Mesenchymal stem cell (in vitro differentiated cells and primary cell): ENCODE measurements at regions not wholly inside any gene's neighbourhood (a gene's known extent, or its start where the extent isn't known, plus 50 kb on each side); places are given as distances from the start of the nearest gene placed in this dataset.

ENCODE experiments used
- DNase-seq: peaks from one replicate; pipeline ENCODE4 v3.0.0-alpha.2; 2013
- H2AFZ ChIP-seq: one replicate; pipeline ENCODE4 v1.6.1; 2013; ENCODE audit warnings: low read depth, mild to moderate bottlenecking, control low read depth, inconsistent platforms, low read length, moderate library complexity
- H2AK5ac ChIP-seq: 2 replicates; pipeline ENCODE4 v1.6.1; 2013; ENCODE audit warnings: low read length, moderate library complexity, mild to moderate bottlenecking, inconsistent platforms; ENCODE audit not compliant: severe bottlenecking
- H2BK120ac ChIP-seq: one replicate; pipeline ENCODE4 v1.6.1; 2013; ENCODE audit warnings: low read depth, mild to moderate bottlenecking, inconsistent platforms, low read length, moderate library complexity
- H2BK12ac ChIP-seq, 2 experiments: one replicate each; pipeline ENCODE4 v1.6.1; 2013; ENCODE audit warnings: inconsistent platforms in 2 of 2, low read length in 2 of 2, mild to moderate bottlenecking in 2 of 2, moderate library complexity in 2 of 2, control low read depth in 1 of 2
- H2BK15ac ChIP-seq: one replicate; pipeline ENCODE4 v1.6.1; 2013; ENCODE audit warnings: mild to moderate bottlenecking, low read depth, inconsistent platforms; ENCODE audit not compliant: poor library complexity, severe bottlenecking
- H2BK5ac ChIP-seq: 2 replicates; pipeline ENCODE4 v1.6.1; 2013; ENCODE audit warnings: low read depth, mild to moderate bottlenecking, low read length, control low read depth, inconsistent platforms; ENCODE audit not compliant: poor library complexity, severe bottlenecking
- H3K14ac ChIP-seq, 2 experiments: one replicate each; pipeline ENCODE4 v1.6.1; 2013; ENCODE audit warnings: inconsistent platforms in 2 of 2, low read length in 2 of 2, control low read depth in 1 of 2, mild to moderate bottlenecking in 1 of 2, moderate library complexity in 1 of 2
- H3K18ac ChIP-seq, 2 experiments: one replicate each; pipeline ENCODE4 v1.6.1; 2013; ENCODE audit warnings: inconsistent platforms in 2 of 2, low read length in 2 of 2, control low read depth in 1 of 2, low read depth in 1 of 2, mild to moderate bottlenecking in 1 of 2
- H3K23ac ChIP-seq, 2 experiments: one replicate each; pipeline ENCODE4 v1.6.1; 2013; ENCODE audit warnings: inconsistent platforms in 2 of 2, low read length in 2 of 2, mild to moderate bottlenecking in 2 of 2, moderate library complexity in 2 of 2, control low read depth in 1 of 2
- H3K27ac ChIP-seq: 2 replicates; pipeline ENCODE4 v1.5.1; 2013; ENCODE audit warnings: mild to moderate bottlenecking, moderate library complexity, low read length, control low read depth, inconsistent platforms; ENCODE audit not compliant: poor library complexity, severe bottlenecking
- H3K27me3 ChIP-seq, 2 experiments: 2 replicates each; pipeline versions ENCODE4 v1.6.1 to v1.7.0; 2013; ENCODE audit warnings: low read length in 2 of 2, mild to moderate bottlenecking in 2 of 2, moderate library complexity in 2 of 2, control low read depth in 1 of 2, inconsistent platforms in 1 of 2; ENCODE audit not compliant: control insufficient read depth in 1 of 2, insufficient read depth in 1 of 2
- H3K36me3 ChIP-seq, 2 experiments: 2 replicates each; pipeline versions ENCODE4 v1.6.1 to v1.7.0; 2013; ENCODE audit warnings: low read length in 2 of 2, control low read depth in 1 of 2, inconsistent platforms in 1 of 2, low read depth in 1 of 2, mild to moderate bottlenecking in 1 of 2; ENCODE audit not compliant: insufficient read depth in 2 of 2, control insufficient read depth in 1 of 2
- H3K4ac ChIP-seq, 2 experiments: one replicate each; pipeline ENCODE4 v1.6.1; 2013; ENCODE audit warnings: inconsistent platforms in 2 of 2, low read length in 2 of 2, mild to moderate bottlenecking in 2 of 2, moderate library complexity in 2 of 2, control low read depth in 1 of 2, low read depth in 1 of 2
- H3K4me1 ChIP-seq: 2 replicates; pipeline ENCODE4 v1.6.1; 2013; ENCODE audit warnings: low read depth, low read length, control low read depth; ENCODE audit not compliant: control insufficient read depth, insufficient read depth
- H3K4me2 ChIP-seq: 2 replicates; pipeline ENCODE4 v1.6.1; 2013; ENCODE audit warnings: low read length, mild to moderate bottlenecking, inconsistent platforms; ENCODE audit not compliant: poor library complexity, severe bottlenecking
- H3K4me3 ChIP-seq, 2 experiments: 2 replicates each; pipeline versions ENCODE4 v1.5.1 to v1.7.0; 2013; ENCODE audit warnings: low read length in 2 of 2, mild to moderate bottlenecking in 2 of 2, control low read depth in 1 of 2, low read depth in 1 of 2; ENCODE audit not compliant: insufficient read depth in 1 of 2
- H3K79me1 ChIP-seq: replicated peaks from 2 replicates; pipeline ENCODE4 v1.6.1; 2013; ENCODE audit warnings: mild to moderate bottlenecking, control low read depth, low read length, inconsistent platforms; ENCODE audit not compliant: poor library complexity, severe bottlenecking
- H3K9ac ChIP-seq: 2 replicates; pipeline ENCODE4 v1.7.0; 2013; ENCODE audit warnings: mild to moderate bottlenecking, low read length, moderate library complexity
- H3K9me3 ChIP-seq: 2 replicates; pipeline ENCODE4 v1.7.0; 2013; ENCODE audit warnings: mild to moderate bottlenecking, low read length; ENCODE audit not compliant: control insufficient read depth
- H4K8ac ChIP-seq: one replicate; pipeline ENCODE4 v1.6.1; 2013; ENCODE audit warnings: inconsistent platforms, mild to moderate bottlenecking, low read length, moderate library complexity
- H4K91ac ChIP-seq: one replicate; pipeline ENCODE4 v1.6.1; 2013; ENCODE audit warnings: mild to moderate bottlenecking, low read length, inconsistent platforms
- WGBS: methylation state at CpG from one replicate; pipeline ENCODE4 v1.1.7; 2013; ENCODE audit warnings: mixed read lengths; 5-methylcytosine and 5-hydroxymethylcytosine counted together

DNA sequence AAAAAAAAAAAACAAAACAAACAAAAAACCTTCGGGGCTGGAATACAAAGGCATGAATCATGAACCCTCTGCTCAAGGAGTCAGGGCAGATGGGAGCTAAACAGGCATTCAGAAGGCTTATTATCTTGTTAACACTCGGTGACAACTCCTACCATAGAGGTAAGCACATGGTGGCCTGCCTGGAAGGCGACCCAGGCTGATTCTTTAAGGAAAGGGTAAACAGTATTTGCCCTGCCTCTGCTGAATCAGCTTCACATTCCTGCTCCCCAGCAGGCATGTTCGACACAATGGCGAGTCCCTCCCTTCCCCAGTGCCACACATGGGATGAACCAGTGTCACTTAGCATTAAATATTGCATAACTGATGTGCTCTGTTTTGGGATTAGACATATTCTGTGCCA, 191.9 kb downstream of the ARL4C start:
- Histone ChIP-seq H4K91ac (no peak overlapping the region), H3K27ac (peak overlapping the region; percentile 52), H3K9ac (no peak overlapping the region), H2BK5ac (peak overlapping the region; percentile 74), H2BK15ac (no peak overlapping the region), H3K9me3 (no peaks in the 10 kb centered on the region), H3K23ac (no peak overlapping the region), H3K4me3 (no peak overlapping the region), H3K4ac (no peak overlapping the region), H3K27me3 (no peaks in the 10 kb centered on the region), H2BK120ac (no peak overlapping the region), H3K36me3 (no peaks in the 10 kb centered on the region), H3K18ac (no peak overlapping the region), H3K4me1 (peaks cover 23% of the 10 kb centered on the region), H2AK5ac (peak overlapping the region; percentile 10), H3K14ac (no peak overlapping the region), H4K8ac (no peak overlapping the region), H2BK12ac (peak overlapping the region in 1 of 2 experiments; percentile 78), H3K79me1 (no peaks in the 10 kb centered on the region), H3K4me2 (no peak overlapping the region), H2AFZ (no peak overlapping the region)
- 16% methylated on average over 5 of the region's 5 CpGs for WGBS
- peak; percentile 21 for DNase-seq

GRCh38 chr2:234302664-234302991, 194.3 kb downstream of the ARL4C start:
- no peak overlapping the region for H3K23ac ChIP-seq
- no peak overlapping the region for H2BK15ac ChIP-seq
- H2BK5ac ChIP-seq = no peak overlapping the region
- no peaks in the 10 kb centered on the region for H3K36me3 ChIP-seq
- H3K27me3 ChIP-seq = no peaks in the 10 kb centered on the region
- no peak overlapping the region for H3K4me3 ChIP-seq
- peaks cover 17% of the 10 kb centered on the region for H3K4me1 ChIP-seq
- 98% methylated on average over 4 of the region's 4 CpGs for WGBS
- H3K18ac ChIP-seq = no peak overlapping the region
- no peak overlapping the region for H2AFZ ChIP-seq
- H3K9me3 ChIP-seq = no peaks in the 10 kb centered on the region
- H3K14ac ChIP-seq = no peak overlapping the region
- no peak overlapping the region for H2BK120ac ChIP-seq
- H3K4me2 ChIP-seq = no peak overlapping the region
- H3K9ac ChIP-seq = no peak overlapping the region
- no peak for DNase-seq
- no peak overlapping the region for H2AK5ac ChIP-seq
- no peak overlapping the region for H3K4ac ChIP-seq
- no peaks in the 10 kb centered on the region for H3K79me1 ChIP-seq
- H2BK12ac ChIP-seq = no peak overlapping the region
- no peak overlapping the region for H4K8ac ChIP-seq
- H3K27ac ChIP-seq = no peak overlapping the region
- H4K91ac ChIP-seq = no peak overlapping the region

- H2AFZ ChIP-seq = no peak overlapping the region
- H3K4me3 ChIP-seq = no peak overlapping the region
- H3K14ac ChIP-seq = peak overlapping the region in 1 of 2 experiments; percentile 5
- H2BK12ac ChIP-seq = no peak overlapping the region
- peak overlapping the region; percentile 11 for H2AK5ac ChIP-seq
- no peak overlapping the region for H3K4ac ChIP-seq
- no peaks in the 10 kb centered on the region for H3K9me3 ChIP-seq
- H3K23ac ChIP-seq = no peak overlapping the region
- no peak overlapping the region for H4K8ac ChIP-seq
- no peak overlapping the region for H2BK120ac ChIP-seq
- H4K91ac ChIP-seq = no peak overlapping the region
- H3K4me2 ChIP-seq = no peak overlapping the region
- H3K9ac ChIP-seq = no peak overlapping the region
- peak overlapping the region in 1 of 2 experiments; percentile 25 for H3K18ac ChIP-seq
- 81% methylated on average over 17 of the region's 18 CpGs for whole genome bisulfite sequencing
- H3K4me1 ChIP-seq = peaks cover 14% of the 10 kb centered on the region
- DNase-seq = no peak
- H2BK15ac ChIP-seq = no peak overlapping the region
- H3K27ac ChIP-seq = no peak overlapping the region
- no peak overlapping the region for H2BK5ac ChIP-seq
- H3K27me3 ChIP-seq = no peaks in the 10 kb centered on the region
- no peaks in the 10 kb centered on the region for H3K36me3 ChIP-seq
- no peaks in the 10 kb centered on the region for H3K79me1 ChIP-seq
Measured at GRCh38 chr2:234300932-234301823, 195.7 kb downstream of the ARL4C start.

GRCh38 chr2:234300391-234300925, 196.4 kb downstream of the ARL4C start:
- Histone ChIP-seq H3K23ac (no peak overlapping the region), H2BK12ac (no peak overlapping the region), H2BK5ac (no peak overlapping the region), H3K14ac (no peak overlapping the region), H3K27me3 (no peaks in the 10 kb centered on the region), H3K27ac (no peak overlapping the region), H3K9ac (no peak overlapping the region), H3K79me1 (no peaks in the 10 kb centered on the region), H2AFZ (no peak overlapping the region), H3K4ac (no peak overlapping the region), H4K91ac (no peak overlapping the region), H3K36me3 (no peaks in the 10 kb centered on the region), H3K4me3 (no peak overlapping the region), H3K18ac (no peak overlapping the region), H3K4me2 (no peak overlapping the region), H3K9me3 (no peaks in the 10 kb centered on the region), H2BK120ac (no peak overlapping the region), H4K8ac (no peak overlapping the region), H2AK5ac (no peak overlapping the region), H3K4me1 (peaks cover 12% of the 10 kb centered on the region), H2BK15ac (no peak overlapping the region)
- 92% methylated on average over 6 of the region's 6 CpGs for WGBS
- DNase-seq = no peak
